GM19395 (cell line): ENCODE measurements at regions not wholly inside any gene's neighbourhood (a gene's known extent, or its start where the extent isn't known, plus 50 kb on each side); places are given as distances from the start of the nearest gene placed in this dataset.
A peak's percentile ranks its signal among the peaks of the same experiment; 100 is the strongest.

ENCODE experiments used
- ATAC-seq: cut with Tn5 transposase; IDR thresholded peaks from one replicate; pipeline ENCODE4 v1.9.1; 2021; ENCODE audit warnings: mild to moderate bottlenecking, moderate library complexity; ENCODE audit not compliant: unreplicated experiment

DNA sequence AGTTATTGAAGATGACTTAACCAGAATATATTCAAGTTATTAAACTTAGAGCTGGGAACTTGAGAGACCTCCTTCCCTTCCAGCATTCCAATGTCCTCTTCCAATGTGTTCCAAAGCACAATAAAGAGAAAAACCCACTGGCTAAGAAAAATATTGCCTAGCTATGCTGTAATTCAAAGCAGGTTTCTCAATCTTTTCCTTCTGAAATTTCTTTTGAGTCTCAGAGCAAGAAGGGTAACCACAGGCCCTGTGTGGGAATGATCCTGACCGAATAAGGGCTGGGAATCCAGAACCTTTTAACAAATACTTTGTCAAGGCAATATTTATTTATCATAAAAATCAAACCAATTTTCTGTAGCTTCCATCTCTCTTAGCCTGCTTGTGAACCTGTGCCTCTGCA lies 150.7 kb upstream of the SFRP2 start:
- no peak for ATAC-seq

DNA sequence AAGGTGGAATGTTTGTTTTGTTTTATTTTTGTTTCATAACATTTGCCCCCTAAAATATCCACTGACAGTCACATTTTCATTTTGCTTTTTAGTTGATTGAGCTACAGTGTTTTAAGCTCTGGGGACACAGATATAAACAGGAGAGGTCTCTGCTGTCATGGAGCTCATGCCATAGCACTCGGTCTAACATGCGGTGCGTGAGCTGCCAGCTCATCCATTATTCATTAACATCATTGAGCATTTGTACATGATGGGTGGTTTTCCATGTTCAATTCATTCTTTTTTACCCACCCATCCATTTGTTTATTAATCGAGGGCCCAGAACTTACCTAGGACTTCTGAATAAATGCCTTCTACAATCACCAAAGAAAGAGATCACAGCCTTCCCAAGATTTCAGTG lies 150.1 kb upstream of the SFRP2 start:
- no peak for ATAC-seq

DNA sequence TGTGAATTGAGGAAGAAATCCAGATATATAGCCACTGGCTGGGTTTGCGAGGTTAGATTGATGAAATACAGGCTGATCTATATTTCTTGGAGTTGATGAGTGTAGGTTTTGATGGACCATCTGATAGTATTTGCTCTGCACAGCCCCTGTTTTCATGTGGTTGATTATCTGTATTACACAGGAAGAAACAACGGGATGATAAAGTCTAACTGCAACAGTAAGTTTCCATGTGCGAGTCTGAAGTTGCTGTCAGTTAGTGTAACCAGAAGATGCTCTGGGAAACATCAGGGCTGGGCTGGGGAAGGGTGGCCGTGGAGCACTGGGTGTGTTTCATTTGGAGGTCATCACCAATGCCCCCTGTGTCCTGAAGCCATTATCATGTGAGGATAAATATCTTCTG lies 148.4 kb upstream of the SFRP2 start:
- ATAC-seq: no peak

DNA sequence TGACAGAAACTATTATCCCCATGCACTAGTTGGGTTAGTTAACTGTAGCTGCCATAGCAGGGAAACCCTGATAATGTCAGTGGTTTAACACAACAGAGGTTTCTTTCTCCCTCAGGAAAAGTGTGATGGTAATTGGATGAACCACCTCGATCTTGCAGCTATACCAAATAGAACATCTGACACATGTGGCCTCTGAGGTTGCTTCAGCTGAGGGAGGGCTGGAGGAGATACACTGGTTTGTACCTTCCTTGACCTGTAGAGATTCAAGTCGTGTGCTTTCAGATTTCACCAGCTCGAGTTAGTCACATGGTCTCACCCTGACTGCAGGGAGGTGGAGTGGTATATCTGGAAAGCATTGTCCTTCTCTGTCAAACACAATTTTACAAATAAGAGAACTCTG lies 147.2 kb upstream of the SFRP2 start:
- no peak for ATAC-seq

DNA sequence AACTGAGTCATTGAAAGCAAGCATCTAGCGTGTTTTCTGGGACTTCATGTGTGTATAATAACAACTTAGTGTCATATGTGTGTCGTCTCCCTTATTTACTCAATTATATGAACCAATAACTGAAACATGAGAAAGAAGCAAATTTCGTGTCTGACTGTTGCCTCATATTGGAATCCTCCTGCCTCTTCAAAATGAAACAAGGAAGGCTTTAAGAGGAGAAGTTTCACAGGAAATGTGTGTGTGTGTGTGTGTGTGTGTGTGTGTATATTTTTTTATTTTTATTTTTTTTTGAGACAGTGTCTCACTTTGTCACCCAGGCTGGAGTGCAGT lies 145.8 kb upstream of the SFRP2 start:
- ATAC-seq: no peak

DNA sequence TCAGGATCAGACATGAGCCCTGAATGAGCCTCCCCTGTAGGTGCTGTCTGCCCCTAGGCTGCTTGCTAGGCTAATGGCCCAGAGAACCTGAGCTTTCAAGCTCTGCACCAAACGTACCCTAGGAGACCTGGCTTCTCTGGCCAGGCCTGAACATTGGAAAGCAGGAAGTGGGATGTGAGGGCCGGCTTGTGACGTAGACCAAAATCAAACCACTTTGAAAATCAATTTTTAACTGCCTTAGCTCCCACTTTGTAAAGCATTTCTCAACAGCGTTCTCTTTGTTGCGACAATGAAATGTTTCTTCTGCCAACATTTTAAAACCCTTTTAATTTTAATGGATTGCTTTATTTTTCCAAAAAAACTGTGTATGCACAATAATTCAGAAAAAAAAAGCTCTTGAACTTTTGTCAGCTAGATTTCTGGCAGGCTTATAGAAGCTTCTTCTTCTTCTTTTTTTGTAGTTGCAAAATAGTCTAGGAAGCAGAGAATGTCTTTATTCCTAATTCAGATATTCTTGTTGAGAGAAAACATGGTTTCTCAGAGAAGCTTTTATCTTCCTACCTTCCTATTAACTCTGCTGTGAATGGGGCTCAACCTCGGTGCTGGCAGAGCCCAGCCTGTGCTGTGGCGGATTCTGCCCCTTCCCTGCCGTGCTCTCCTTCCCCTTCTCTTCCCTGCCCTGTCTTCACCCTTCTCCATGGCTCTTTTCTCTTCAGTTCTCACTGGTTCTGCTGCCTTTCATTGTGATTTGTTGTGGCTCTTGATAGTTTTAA lies 145.2 kb upstream of the SFRP2 start:
- ATAC-seq: no peak

DNA sequence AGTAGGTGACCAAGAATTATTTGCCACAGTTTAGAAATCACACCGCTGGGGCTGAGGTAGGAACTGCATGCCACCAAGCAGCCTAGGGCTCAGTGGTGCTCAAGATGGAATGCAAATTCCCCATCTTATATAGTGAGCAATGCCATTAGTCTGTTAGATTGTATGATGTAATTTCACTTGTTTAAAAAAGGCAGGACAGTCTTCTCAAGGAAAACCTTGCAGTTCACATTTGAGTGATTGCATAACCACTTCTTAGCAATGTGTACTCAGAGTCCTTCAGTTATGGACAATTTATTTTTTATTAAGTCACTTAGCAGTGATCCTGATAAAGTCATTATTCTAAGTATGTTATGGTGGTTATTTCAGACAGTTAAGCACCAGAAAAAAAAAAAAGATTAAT lies 142.9 kb upstream of the SFRP2 start:
- ATAC-seq: no peak

DNA sequence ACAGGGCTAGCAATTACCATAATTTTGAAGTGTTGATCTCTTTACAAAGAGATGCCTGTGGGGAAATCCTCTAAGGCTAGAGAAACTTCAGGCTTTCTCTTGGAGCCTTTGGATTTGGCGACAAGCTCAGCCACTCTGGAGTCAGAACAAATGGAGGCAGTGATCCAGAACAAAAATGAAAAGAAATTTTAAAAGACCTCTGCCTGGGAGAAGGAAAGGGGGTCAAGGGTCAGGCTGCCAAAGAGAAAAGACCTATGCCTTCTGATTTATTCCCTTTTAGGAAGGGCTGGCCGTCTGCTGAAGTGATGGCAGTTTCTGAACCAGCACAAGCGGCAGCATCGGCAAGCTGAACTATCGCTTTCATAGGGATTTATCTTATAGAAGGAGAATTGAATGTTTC lies 140.8 kb upstream of the SFRP2 start:
- no peak for ATAC-seq

DNA sequence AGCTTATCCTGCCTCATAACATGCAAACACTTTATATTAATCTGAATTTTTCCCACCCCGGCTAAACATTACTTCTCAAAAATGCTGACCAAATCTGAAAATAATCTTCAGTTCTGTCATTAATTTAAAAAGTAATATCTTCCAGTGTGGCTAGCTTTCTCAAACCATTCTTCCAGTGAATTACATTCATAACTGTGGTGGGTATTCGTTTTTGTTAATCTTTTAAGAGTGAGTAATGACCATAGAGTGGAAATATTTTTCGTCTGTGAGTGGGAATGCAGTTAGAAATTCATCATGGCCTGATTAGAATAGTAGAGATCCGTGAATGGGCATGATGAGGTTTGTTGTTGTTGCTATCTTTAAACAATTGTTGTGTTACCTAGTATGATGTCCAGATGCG lies 138.6 kb upstream of the SFRP2 start:
- ATAC-seq: no peak

DNA sequence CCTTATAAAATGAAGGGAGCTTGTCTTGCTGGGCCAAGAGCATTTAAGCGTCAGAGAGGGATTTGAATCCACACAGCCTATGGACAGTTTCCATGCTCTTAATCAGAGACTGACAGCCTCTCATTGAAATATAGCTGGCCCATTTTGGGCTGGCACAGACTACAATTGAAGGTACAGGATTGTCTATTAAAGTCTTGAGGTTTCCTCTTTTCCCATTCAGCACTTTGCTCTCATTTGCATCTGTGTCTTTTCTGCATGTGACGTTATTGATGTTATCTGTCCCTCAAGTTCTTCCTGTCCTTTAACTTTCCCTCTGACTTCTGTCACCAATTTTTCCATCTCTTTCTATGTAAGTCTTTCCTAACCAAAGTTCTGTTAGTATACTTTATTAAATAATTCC lies 133.3 kb upstream of the SFRP2 start:
- no peak for ATAC-seq

DNA sequence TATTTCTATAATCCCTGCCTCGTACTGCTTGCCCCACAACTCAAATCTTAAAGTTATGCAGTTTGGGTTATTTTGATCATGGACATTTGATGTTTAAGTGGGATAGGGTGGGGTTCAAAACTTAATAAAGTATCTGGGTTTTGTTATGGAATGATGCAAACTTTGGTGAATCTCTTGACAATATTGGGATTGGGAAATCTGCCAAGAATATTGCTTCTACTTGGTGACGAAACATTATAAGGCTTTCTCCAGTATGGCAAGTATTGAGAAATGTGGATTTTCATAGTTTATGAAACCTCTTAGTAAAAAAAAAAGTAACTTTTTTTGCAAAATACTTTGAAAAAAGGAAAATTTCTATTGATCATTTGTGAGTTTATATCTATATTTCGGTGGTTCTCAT lies 130.8 kb upstream of the SFRP2 start:
- no peak for ATAC-seq

DNA sequence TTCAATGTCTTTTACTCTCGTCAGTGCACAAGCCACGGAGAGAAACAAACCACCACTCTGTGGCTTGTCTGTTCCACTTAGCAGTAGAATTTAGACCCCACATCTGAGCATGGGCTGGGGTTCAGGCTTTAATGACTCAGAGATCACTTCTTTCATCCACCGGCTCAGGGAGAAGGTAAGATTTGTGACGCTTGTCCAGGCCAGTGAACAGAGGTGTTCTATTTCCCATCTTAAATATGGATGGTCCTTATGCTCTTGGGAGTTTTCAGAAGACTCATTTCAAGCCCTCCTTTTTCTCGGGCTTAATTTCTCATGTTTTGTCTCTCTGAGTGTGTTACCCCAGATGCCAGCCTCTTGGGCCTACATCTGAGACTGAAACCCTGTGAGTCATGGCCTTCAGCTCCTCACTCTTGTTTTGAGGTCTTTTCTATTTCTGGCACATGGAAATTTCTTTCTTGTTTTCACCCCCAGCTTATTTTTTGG lies 127.4 kb upstream of the SFRP2 start:
- ATAC-seq: peak; percentile 98

DNA sequence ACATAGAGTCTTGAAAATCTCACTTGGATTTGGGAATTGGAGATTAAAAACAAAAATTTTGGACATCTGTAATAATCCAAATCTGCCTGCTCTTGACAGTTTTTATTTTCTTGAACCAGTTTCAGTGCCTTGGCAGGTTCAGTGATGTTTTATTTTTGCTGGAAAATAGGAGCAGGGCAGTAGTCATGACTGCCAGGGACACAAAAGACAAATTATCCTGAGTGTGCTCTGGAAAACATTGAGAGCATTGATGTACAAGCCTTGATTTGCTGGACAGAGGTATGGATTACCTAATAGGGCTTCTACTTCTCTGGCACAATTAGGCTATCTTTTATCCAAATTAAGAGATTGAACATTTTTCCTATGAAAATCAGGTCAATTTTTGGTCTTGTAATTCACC lies 123.4 kb upstream of the SFRP2 start:
- ATAC-seq: no peak

DNA sequence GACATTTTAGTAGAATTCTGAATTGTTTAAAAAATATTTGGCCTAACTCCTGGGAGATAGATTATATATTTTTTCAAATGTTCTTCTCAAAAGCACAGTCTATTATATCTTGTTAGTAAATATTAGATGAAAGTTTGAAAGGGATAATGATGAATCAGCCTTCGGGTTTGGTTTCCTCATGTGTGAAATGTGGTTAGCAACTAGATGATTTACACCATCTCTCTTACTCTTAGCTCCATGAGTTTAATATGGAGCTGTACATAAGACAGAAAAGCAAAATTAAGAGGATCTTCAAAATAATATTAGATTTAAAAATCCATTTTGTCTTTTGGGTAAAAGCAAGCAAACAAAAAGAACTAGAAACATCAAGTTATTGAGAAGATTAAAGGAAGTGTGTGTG lies 120.8 kb upstream of the SFRP2 start:
- ATAC-seq: no peak

DNA sequence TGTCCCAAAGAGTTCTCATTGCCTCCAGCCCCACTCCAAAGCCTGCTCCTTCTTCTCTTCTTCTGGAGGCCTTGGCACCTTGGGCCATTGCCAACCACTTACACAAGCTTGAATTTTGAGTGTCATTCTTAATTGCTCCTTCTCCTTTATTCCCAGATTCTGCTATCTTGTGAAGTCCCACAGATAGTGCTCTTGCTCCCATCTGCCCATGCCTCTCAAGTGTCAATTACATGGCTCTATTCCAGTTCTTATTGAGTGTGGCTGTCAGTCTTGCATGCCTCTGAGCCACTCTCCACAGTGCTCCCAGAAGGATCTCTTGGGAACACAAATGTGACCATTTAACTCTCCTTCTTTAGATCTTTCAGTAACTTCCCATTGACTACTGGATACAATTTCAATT lies 117.3 kb upstream of the SFRP2 start:
- ATAC-seq: no peak

DNA sequence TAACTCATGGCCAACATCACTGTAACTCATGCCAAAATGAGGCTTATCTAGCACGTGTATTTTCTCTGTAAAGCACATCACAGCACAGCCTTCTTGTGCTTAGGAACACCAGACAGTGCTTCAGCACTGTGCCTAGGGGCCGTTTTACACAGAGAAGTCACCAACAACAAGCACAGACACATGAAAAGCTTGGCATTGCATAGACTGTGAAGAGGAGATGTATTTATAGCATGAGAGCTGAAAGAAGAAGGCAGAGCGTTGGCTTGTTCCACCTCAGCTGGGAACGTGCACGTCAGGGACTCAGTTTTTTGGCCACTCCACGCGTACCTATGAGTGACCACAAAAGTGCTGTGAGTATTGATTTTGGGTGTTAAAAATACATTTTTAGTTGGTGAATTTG lies 116.3 kb upstream of the SFRP2 start:
- ATAC-seq: no peak

DNA sequence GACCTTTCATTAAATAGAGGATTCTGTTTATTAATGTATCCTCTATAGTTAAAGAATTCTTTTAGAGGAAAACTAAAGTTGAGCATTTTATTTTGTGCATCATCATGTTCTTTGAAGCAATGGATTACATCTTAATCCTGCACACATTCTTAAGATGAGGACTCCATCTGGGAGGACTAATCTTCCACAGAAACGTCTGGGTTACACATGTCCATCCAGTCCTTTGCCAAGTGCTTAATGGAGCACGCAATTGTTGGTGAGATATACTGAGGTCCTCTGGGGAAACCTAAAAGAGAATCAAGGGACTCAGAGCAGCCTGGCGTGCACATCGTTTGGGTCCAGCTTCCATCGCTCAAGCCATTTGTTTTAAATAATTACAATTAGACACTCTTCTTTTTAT lies 115.1 kb upstream of the SFRP2 start:
- no peak for ATAC-seq

DNA sequence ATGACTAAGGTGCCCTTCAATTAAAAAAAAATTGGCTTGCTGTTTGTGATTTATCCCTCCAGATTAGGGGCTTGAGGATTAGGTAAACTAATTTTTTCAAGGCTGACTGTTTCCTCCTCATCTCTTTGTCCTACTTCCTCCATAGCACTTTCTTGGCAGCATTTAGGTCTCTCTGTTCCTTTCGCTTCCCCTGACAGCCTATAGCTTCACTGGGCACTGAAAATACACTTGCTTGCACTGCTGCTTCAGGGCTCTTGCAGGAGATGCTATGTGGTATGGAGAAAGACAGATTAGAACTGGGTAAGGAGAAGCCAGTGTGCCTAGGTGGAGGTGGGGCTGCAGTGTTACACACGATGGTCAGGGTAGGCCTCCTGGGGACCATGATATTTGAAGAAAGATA lies 112.3 kb upstream of the SFRP2 start:
- no peak for ATAC-seq

DNA sequence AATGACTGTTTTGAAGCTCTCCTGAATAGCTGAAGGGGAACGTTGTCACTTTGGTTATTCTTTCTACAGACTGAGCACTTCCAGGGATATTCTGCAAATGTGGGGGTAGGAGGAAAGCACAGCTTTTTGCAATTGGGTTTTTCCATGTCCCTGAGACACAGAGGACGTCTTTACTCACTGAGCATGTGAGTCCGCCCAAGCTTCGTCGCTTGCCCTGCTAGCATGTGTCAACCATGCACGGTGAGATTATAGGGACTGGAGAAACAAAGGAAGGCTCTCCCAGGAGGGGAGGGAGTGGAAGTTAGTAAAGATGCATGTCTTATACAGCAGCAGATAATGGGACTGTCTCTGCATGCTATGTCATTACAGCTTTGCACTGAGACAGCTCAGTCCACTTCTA lies 111.5 kb upstream of the SFRP2 start:
- ATAC-seq: no peak

DNA sequence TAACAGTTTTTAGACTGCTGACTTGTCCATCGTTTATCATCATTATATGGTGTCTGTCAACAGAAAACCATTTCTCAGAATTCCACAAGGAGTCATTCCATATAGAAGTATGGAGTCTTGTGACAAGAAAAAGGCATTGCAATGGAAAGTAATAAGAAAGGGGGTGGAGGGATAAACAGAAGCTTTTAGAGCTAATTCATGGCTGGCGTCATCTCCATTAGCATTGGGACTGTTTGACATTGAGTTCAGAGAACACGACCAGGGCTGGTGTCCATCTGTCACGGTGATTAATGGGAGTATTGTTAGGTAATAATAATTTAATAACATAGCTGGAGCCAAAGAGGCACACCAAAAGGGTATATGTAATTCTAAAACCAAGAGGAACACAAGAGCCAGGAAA lies 101.9 kb upstream of the SFRP2 start:
- ATAC-seq: no peak

DNA sequence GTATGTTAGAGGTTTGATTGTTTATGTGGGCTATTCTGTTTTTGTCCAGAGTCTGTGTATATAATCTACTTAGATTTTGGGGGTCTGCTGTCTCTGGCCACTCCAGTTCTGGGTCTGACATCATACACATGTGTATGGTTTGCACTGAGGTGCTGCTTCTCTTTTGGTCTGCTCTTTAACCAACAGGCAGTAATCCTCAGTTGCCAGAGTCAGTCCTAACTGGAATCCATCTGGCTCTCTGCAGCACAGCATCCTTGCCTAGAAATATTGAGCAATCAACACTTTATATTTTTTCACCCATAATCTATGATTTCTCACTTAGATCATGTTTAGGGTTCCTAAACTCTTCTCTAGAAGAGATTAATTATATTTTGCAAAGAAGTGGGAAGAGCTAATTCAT lies 98.3 kb upstream of the SFRP2 start:
- no peak for ATAC-seq

DNA sequence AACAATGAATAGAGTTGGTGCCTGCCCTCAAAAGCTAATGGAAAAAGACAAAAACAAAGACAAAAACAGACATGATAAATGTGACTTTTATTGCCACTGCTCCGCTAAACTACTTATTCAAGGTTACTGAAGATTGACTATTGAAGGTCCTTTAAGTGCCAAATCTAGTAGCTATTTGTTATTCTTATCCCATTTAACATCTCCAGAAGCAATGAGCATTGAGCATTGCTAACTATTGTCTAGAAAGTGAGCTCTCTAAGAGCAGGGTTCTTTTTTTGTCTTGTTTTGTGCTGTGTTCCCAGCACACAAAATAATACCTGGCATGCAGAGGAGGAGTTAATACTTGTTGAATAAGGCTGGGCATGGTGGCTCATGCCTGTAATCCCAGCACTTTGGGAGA lies 95.4 kb upstream of the SFRP2 start:
- no peak for ATAC-seq

DNA sequence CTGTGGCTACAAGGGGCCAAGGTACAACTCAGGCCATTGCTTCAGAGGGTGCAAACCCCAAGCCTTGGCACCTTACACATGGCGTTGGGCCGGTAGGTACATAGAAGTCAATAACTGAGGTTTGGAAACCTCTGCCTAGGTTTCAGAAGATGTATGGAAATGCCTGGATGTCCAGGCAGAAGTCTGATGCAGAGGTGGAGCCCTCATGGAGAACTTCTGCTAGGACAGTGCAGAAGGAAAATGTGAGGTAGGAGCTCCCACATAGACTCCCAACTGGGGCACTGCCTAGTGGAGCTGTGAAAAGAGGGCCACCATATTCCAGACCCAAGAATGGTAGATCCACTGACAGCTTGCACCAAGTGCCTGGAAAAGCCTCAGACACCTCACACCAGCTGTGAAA lies 92.1 kb upstream of the SFRP2 start:
- ATAC-seq: no peak
